22Rv1 (cell line): ENCODE measurements at regions not wholly inside any gene's neighbourhood (a gene's known extent, or its start where the extent isn't known, plus 50 kb on each side); places are given as distances from the start of the nearest gene placed in this dataset.

Experiments used
- ZFX ChIP-seq: fragments of 450-650 bp; IDR thresholded peaks from 2 replicates; pipeline ENCODE4 v1.6.1; 2017; ENCODE audit warnings: antibody characterized with exemption, borderline replicate concordance
- TF ChIP-seq, protein P1 (sequence below): fragments of 450-650 bp; IDR thresholded peaks from 2 replicates; pipeline ENCODE4 v1.5.1; 2017; ENCODE audit warnings: mild to moderate bottlenecking

GRCh38 chr18:55920063-55920462 is 332.1 kb upstream of the TCF4 start:
- TF ChIP-seq, protein P1, sequence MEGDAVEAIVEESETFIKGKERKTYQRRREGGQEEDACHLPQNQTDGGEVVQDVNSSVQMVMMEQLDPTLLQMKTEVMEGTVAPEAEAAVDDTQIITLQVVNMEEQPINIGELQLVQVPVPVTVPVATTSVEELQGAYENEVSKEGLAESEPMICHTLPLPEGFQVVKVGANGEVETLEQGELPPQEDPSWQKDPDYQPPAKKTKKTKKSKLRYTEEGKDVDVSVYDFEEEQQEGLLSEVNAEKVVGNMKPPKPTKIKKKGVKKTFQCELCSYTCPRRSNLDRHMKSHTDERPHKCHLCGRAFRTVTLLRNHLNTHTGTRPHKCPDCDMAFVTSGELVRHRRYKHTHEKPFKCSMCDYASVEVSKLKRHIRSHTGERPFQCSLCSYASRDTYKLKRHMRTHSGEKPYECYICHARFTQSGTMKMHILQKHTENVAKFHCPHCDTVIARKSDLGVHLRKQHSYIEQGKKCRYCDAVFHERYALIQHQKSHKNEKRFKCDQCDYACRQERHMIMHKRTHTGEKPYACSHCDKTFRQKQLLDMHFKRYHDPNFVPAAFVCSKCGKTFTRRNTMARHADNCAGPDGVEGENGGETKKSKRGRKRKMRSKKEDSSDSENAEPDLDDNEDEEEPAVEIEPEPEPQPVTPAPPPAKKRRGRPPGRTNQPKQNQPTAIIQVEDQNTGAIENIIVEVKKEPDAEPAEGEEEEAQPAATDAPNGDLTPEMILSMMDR: no peak
- TF ChIP-seq ZFX: no peak
